GM12878 (cell line): ENCODE measurements at regions not wholly inside any gene's neighbourhood (a gene's known extent, or its start where the extent isn't known, plus 50 kb on each side); places are given as distances from the start of the nearest gene placed in this dataset.

ENCODE experiments used
- ATAC-seq: fragments of 200-7000 bp; cut with Tn5 transposase; 3 replicates; pipeline ENCODE4 v1.9.1; 2020; ENCODE audit warnings: mild to moderate bottlenecking, moderate library complexity
- BruUV-seq: library from RNA; stranded (reverse); fragments of 400-500 nt; replicated peaks from 2 replicates; lab custom pipeline; 2021; lab: Mats Ljungman, UMichigan
- CTCF ChIA-PET: fragments of 300-600 bp; sonication (Branson Sonifier 250); formaldehyde crosslinking; extraction: SDS; loops from one replicate; lab custom pipeline; 2021; ENCODE audit warnings: inconsistent platforms; lab: Yijun Ruan, JAX
- POLR2A ChIA-PET: fragments of 350-600 bp; formaldehyde crosslinking; extraction: SDS; loops from one replicate; lab custom pipeline; 2021; ENCODE audit warnings: inconsistent platforms; lab: Charles Lee
- RAD21 ChIA-PET: fragments of 300-600 bp; sonication (Branson Sonifier 250); formaldehyde crosslinking; loops from one replicate; lab custom pipeline; 2023; ENCODE audit warnings: antibody characterized with exemption; ENCODE audit not compliant: unreplicated experiment; lab: Charles Lee
- SMC1A ChIA-PET: fragments of 300-600 bp; sonication (Branson Sonifier 250); formaldehyde crosslinking; loops from one replicate; lab custom pipeline; 2023; ENCODE audit not compliant: unreplicated experiment, uncharacterized antibody; lab: Charles Lee
- DNase-seq: peaks from one replicate; pipeline ENCODE4 v3.0.0-alpha.2; 2011; ENCODE audit warnings: low read depth, low spot score
- FAIRE-seq: peaks from 3 replicates; lab custom pipeline; 2011; peaks lifted over from hg19 to GRCh38; lab: Jason Lieb, UNC
- H2AFZ ChIP-seq: 2 replicates; pipeline ENCODE4 v1.6.0; 2011; ENCODE audit warnings: low read depth, low read length, control low read depth; ENCODE audit not compliant: control insufficient read depth
- H3K27ac ChIP-seq: 2 replicates; pipeline ENCODE4 v1.5.1; 2011; ENCODE audit warnings: control low read depth; ENCODE audit not compliant: control insufficient read depth, insufficient read depth
- H3K27me3 ChIP-seq, 2 experiments: replicated peaks in 1 of 2; 2 replicates each; pipeline versions ENCODE4 v1.6.0 to v1.6.1; 2011; ENCODE audit warnings: low read length in 1 of 2; ENCODE audit not compliant: control insufficient read depth in 2 of 2, insufficient read depth in 2 of 2
- H3K36me3 ChIP-seq, 2 experiments: 2 replicates each; pipeline ENCODE4 v1.5.1; 2011; ENCODE audit warnings: low read length in 1 of 2; ENCODE audit not compliant: control insufficient read depth in 2 of 2, insufficient read depth in 2 of 2
- H3K4me1 ChIP-seq: 2 replicates; pipeline ENCODE4 v1.6.1; 2011; ENCODE audit warnings: mild to moderate bottlenecking, low read length, moderate library complexity, mixed read lengths; ENCODE audit not compliant: control insufficient read depth, insufficient read depth
- H3K4me2 ChIP-seq: 2 replicates; pipeline ENCODE4 v1.6.0; 2011; ENCODE audit warnings: control low read depth; ENCODE audit not compliant: control insufficient read depth, insufficient read depth
- H3K4me3 ChIP-seq: fragments of 200-600 bp; sonication (generic); 2 replicates; pipeline ENCODE4 v1.5.1; 2016
- H3K79me2 ChIP-seq: 2 replicates; pipeline ENCODE4 v1.6.0; 2011; ENCODE audit warnings: low read length; ENCODE audit not compliant: control insufficient read depth, insufficient read depth
- H3K9ac ChIP-seq: 2 replicates; pipeline ENCODE4 v1.8.0; 2011; ENCODE audit warnings: low read length, control low read depth, mixed read lengths; ENCODE audit not compliant: control insufficient read depth, insufficient read depth
- H3K9me3 ChIP-seq: replicated peaks from 3 replicates; pipeline ENCODE4 v1.5.1; 2011; ENCODE audit warnings: mild to moderate bottlenecking, low read length; ENCODE audit not compliant: control insufficient read depth, insufficient read depth
- H4K20me1 ChIP-seq: 2 replicates; pipeline ENCODE4 v1.6.0; 2011; ENCODE audit not compliant: control insufficient read depth, insufficient read depth
- FOXM1 ChIP-seq: IDR thresholded peaks from 2 replicates; pipeline ENCODE4 v1.6.1; 2012; ENCODE audit warnings: low read depth, mild to moderate bottlenecking, inconsistent platforms, low read length, moderate library complexity
- GATAD2B ChIP-seq: fragments of 450-650 bp; conservative IDR thresholded peaks from 2 replicates; pipeline ENCODE4 v1.6.1; 2017; ENCODE audit warnings: low read depth, mild to moderate bottlenecking, moderate library complexity
- IKZF1 ChIP-seq: fragments of 450-650 bp; conservative IDR thresholded peaks from 2 replicates; pipeline ENCODE4 v1.6.1; 2017; ENCODE audit warnings: antibody characterized with exemption, mild to moderate bottlenecking
- IKZF2 ChIP-seq, 2 experiments: fragments of 450-650 bp; IDR thresholded peaks; 2 replicates each; pipeline ENCODE4 v1.6.1; 2017; ENCODE audit warnings: mild to moderate bottlenecking in 2 of 2, moderate library complexity in 2 of 2
- NR2F1 ChIP-seq: fragments of 450-650 bp; conservative IDR thresholded peaks from 2 replicates; pipeline ENCODE4 v1.6.1; 2017; ENCODE audit warnings: mild to moderate bottlenecking
- PAX5 ChIP-seq: IDR thresholded peaks from 2 replicates; pipeline ENCODE4 v1.6.1; 2011; ENCODE audit warnings: low read depth, low read length, borderline replicate concordance
- ZNF384 ChIP-seq: IDR thresholded peaks from 2 replicates; pipeline ENCODE4 v1.6.1; 2012; ENCODE audit warnings: low read depth, mild to moderate bottlenecking, low read length, improper control_type of control experiment, borderline replicate concordance
- WGBS: methylation state at CpG from one replicate; pipeline ENCODE4 v1.1.6; 2016; ENCODE audit warnings: low lambda C conversion rate; ENCODE audit not compliant: insufficient replicate concordance, insufficient coverage; ENCODE audit errors: missing lambda C conversion rate; 5-methylcytosine and 5-hydroxymethylcytosine counted together
- in situ Hi-C: fragments of 300-500 bp; cut with MboI; formaldehyde crosslinking; loops from 9 replicates; pipeline ENCODE4 v1.14.3; 2018; ENCODE audit warnings: mixed read lengths
- intact Hi-C: fragments of 100-400 bp; cut with micrococcal nuclease; formaldehyde crosslinking; loops from one replicate; pipeline ENCODE4 v1.14.2; 2022; ENCODE audit not compliant: unreplicated experiment
- TF ChIP-seq, protein P1 (sequence below): fragments of 150-350 bp; IDR thresholded peaks from 2 replicates; pipeline ENCODE4 v1.6.1; 2016; ENCODE audit warnings: low read depth, low read length
- TF ChIP-seq, protein P2 (sequence below): fragments of 450-650 bp; IDR thresholded peaks from 2 replicates; pipeline ENCODE4 v1.6.1; 2017; ENCODE audit warnings: low read depth, mild to moderate bottlenecking, moderate library complexity

DNA sequence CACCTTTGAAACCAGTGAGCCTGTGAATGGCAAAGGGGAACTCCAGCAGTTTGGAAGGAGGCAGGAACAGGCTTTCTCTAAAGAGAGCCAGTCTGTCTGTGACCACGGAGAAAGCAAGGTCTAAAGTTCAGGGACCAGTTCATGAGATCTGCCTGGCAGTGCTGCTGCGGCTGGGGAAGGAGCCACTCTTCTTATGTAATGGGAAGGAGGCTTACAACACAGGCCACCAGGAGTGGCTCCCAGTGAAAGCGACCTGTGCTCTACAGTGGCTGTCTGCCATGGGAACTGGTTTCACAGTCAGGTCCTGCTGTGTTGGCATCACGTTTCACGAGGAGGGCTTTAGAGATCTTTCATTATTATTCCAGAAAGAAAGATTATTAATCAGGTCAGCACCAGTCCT lies 291.9 kb upstream of the PRDM1 start:
- ATAC-seq = peak; percentile 32
- H3K9me3 ChIP-seq = no peaks in the 10 kb centered on the region
- 0 out of 4 replicates have a peak, but pooled peaks cover 0 to 2% of the 10 kb centered on the region in 2 experiments for H3K27me3 ChIP-seq
- RAD21 ChIA-PET = no interaction called here
- H3K4me1 ChIP-seq = peaks cover 33% of the 10 kb centered on the region
- TF ChIP-seq FOXM1 (no peak), GATAD2B (0 out of 2 replicates have a peak, but pooled peaks have one; percentile 16), ZNF384 (0 out of 2 replicates have a peak, but pooled peaks have one; percentile 31), IKZF1 (peak; percentile 45), PAX5 (no peak), NR2F1 (0 out of 2 replicates have a peak, but pooled peaks have one; percentile 17), IKZF2 (IDR thresholded peaks at IDR 0.05) (peak; percentile 37 to 48; a peak in 2 of 4 replicates)
- TF ChIP-seq, protein P1, sequence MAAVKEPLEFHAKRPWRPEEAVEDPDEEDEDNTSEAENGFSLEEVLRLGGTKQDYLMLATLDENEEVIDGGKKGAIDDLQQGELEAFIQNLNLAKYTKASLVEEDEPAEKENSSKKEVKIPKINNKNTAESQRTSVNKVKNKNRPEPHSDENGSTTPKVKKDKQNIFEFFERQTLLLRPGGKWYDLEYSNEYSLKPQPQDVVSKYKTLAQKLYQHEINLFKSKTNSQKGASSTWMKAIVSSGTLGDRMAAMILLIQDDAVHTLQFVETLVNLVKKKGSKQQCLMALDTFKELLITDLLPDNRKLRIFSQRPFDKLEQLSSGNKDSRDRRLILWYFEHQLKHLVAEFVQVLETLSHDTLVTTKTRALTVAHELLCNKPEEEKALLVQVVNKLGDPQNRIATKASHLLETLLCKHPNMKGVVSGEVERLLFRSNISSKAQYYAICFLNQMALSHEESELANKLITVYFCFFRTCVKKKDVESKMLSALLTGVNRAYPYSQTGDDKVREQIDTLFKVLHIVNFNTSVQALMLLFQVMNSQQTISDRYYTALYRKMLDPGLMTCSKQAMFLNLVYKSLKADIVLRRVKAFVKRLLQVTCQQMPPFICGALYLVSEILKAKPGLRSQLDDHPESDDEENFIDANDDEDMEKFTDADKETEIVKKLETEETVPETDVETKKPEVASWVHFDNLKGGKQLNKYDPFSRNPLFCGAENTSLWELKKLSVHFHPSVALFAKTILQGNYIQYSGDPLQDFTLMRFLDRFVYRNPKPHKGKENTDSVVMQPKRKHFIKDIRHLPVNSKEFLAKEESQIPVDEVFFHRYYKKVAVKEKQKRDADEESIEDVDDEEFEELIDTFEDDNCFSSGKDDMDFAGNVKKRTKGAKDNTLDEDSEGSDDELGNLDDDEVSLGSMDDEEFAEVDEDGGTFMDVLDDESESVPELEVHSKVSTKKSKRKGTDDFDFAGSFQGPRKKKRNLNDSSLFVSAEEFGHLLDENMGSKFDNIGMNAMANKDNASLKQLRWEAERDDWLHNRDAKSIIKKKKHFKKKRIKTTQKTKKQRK = no peak
- TF ChIP-seq, protein P2, sequence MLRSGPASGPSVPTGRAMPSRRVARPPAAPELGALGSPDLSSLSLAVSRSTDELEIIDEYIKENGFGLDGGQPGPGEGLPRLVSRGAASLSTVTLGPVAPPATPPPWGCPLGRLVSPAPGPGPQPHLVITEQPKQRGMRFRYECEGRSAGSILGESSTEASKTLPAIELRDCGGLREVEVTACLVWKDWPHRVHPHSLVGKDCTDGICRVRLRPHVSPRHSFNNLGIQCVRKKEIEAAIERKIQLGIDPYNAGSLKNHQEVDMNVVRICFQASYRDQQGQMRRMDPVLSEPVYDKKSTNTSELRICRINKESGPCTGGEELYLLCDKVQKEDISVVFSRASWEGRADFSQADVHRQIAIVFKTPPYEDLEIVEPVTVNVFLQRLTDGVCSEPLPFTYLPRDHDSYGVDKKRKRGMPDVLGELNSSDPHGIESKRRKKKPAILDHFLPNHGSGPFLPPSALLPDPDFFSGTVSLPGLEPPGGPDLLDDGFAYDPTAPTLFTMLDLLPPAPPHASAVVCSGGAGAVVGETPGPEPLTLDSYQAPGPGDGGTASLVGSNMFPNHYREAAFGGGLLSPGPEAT = peak; percentile 42; the same call in 1 of the 2 replicates
- BruUV-seq = no TSS peak
- DNase-seq = no peak
- 84% methylated on average over 5 of the region's 5 CpGs for WGBS
- no peak overlapping the region; the same call in 1 of the 2 replicates for H3K9ac ChIP-seq
- H3K4me2 ChIP-seq = no peak overlapping the region
- H2AFZ ChIP-seq = no peak overlapping the region; the same call in 1 of the 2 replicates
- no peaks in the 10 kb centered on the region for H3K79me2 ChIP-seq
- H3K4me3 ChIP-seq = no peak overlapping the region
- no peak for FAIRE-seq
- in situ Hi-C loops = no loop called here
- no peaks in the 10 kb centered on the region for H3K36me3 ChIP-seq
- CTCF ChIA-PET = interaction anchor here (1.0 to 1.6 kb wide), 5 partner anchors 13 to 343 kb away, joined by 3 to 4 read pairs (median 3); no protein-coding TSS in a partner anchor
- no peaks in the 10 kb centered on the region for H4K20me1 ChIP-seq
- intact Hi-C loops = loop anchor here (5.0 kb wide), 3 partner anchors 37 to 288 kb away; no protein-coding TSS in a partner anchor
- POLR2A ChIA-PET = interaction anchor here (0.7 kb wide), 1 partner anchor 55 kb away, joined by 4 read pairs; no protein-coding TSS in a partner anchor
- H3K27ac ChIP-seq = no peak overlapping the region
- SMC1A ChIA-PET = interaction anchor here (0.5 to 1.4 kb wide), 6 partner anchors 9 to 341 kb away, joined by 3 to 8 read pairs (median 3); no protein-coding TSS in a partner anchor
